UCSD-AML1 (cell line): ENCODE measurements at regions not wholly inside any gene's neighbourhood (a gene's known extent, or its start where the extent isn't known, plus 50 kb on each side); places are given as distances from the start of the nearest gene placed in this dataset.
"Not testable (repeated sequence)": the region's sequence is repeated elsewhere in the genome, so short reads cannot be mapped to it uniquely, and the experiment has no call there.

Experiments
- DNase-seq: peaks from one replicate; lab custom pipeline; 2025; ENCODE audit not compliant: unreplicated experiment; lab: John Stamatoyannopoulos, UW

DNA sequence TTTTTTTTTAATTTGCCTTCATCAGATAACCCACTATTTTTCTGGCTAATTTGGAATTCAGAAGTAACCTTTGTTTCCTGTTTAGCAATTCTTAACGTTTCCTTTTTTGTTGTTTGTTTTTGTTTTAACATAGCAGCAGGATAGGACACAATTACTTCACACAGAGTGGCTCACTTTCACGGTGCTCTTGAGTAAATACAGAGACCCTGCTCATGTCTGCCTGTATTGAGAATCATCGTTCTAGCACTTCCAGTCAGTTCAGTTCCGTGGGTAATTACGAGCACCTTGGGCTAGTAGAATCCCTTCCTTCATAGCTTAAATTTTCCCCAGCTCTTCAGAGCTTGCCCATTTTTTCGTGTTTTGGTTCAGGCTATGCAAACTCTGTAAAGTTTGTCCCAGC lies 1225.4 kb upstream of the LRRTM1 start:
- no peak for DNase-seq

GRCh38 chr2:81528852-81529480 lies 1224.4 kb upstream of the LRRTM1 start:
- no peak for DNase-seq

DNA sequence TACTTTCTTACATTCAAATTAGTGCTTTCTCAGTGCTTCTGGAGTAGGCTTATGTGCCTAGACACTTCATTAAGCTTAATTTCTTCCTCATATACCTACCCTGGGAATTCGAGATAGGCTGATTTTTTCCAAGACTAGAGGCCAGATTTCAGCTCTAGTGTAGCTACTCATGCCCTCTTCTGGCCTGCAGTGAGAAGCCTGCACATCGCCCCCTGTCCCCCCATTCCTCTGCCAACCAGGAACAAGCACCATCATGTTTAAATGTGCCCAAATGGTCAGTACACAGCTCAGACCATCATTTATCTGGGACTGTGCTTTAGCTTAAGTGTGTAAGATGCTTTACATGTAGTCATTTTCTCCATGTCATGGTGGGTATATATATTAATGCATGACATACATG lies 1218.8 kb upstream of the LRRTM1 start:
- no peak for DNase-seq

DNA sequence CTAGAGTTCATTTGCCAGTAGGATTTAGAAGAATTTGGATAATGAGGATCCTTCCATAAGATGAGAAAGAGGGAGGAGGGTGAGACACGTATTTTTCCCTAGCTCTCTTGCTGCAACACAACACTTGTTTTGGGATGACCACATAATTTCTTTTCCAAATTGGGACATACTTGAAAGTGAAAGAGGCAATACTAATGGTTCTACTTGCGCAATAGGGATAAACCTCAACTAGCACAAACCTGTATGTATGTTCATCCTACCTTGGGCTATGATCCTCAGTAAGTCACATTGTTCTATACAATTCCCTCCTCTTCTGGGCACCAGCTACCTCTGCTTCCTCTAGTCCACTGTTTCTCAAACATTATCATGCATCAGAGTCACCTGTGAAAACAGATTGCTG lies 1208.8 kb upstream of the LRRTM1 start:
- no peak for DNase-seq

DNA sequence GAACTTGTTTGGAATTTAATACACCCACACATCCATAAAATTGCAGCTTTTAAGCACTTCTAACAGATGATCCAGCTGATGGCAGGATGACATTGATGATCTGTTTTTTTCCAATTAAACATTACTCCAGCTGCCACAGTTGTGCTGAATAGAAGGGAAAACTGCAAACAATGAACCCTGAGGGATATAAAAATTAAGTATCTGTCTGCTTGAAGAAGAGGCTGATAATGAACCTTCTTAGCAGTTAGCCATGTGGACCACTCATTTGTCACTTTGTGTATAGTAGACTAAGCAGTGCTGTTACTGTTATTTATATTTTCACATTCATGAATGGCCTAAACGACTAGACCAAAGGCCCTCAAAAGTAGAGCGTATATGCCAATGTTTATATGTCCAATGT lies 1201.0 kb upstream of the LRRTM1 start:
- no peak for DNase-seq

GRCh38 chr2:81495556-81495955 lies 1191.0 kb upstream of the LRRTM1 start:
- DNase-seq: no peak

GRCh38 chr2:81483254-81483653 lies 1178.7 kb upstream of the LRRTM1 start:
- DNase-seq: no peak

DNA sequence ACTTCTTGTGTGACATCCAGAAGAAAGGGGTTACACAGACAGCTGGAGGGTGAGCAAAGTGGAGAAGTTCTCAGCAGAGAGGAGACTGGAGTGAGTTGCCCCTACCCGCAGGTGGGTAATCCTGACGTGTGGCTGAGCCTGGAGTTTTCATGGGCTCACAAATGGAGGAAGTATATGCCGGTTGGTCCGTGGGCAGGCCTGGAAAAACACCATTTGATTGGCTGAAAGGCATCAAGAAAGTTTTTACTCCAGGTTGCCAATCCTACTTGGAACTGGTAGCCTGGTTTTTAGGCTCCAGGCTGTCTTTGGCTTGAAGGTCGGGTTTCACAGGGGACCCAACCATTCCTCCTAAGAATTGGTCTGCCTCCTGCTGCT lies 1177.4 kb upstream of the LRRTM1 start:
- no peak for DNase-seq

GRCh38 chr2:81481242-81481993 lies 1176.9 kb upstream of the LRRTM1 start:
- DNase-seq: no peak

GRCh38 chr2:81467096-81467495 lies 1162.5 kb upstream of the LRRTM1 start:
- DNase-seq: no peak

DNA sequence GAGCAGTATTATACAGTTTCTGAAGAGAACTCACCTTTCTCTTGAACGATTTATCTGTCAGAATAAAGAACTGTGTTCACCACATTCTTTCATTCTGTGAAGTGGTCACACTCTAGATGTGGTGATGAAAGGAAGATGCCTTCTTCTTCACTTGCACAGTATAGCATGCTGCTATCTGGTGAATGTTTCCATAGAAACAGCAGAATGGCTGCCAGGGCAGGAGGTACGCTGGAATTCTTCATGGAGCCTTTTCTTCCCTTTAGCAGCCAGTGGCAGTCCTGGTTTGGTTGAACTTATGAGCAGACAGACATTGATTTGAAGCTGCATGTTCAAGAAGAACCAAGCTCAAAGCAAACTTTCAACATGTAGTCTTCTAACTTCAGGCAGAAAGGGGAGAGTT lies 1157.9 kb upstream of the LRRTM1 start:
- DNase-seq: no peak

- no peak for DNase-seq
Observed at GRCh38 chr2:81445176-81445575, 1140.6 kb upstream of the LRRTM1 start.

DNA sequence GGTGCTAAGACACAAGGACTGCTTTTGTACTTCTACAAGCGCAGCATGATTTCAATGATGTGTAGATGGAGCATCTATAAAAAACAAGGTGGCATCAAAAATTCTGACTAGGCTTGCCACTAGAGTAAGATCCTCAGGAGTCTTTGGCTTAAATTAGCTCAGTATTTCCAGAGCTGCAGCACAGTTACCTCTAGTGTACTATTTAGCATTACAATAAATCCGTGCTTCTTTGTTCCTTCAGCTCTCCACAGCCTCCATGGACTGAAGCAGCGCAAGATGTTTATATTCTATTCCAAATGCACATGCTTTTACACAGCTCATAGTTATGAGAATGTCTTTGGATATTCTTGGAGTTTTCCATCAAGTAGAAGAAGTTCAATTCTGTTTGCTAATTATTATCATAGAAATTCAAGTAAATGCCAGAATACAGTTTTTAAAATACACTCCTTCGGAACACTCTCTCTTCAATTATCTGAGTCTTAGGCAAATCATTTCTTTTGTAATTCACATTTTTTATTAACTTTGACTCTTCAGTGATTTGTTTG lies 1133.0 kb upstream of the LRRTM1 start:
- DNase-seq: no peak

DNA sequence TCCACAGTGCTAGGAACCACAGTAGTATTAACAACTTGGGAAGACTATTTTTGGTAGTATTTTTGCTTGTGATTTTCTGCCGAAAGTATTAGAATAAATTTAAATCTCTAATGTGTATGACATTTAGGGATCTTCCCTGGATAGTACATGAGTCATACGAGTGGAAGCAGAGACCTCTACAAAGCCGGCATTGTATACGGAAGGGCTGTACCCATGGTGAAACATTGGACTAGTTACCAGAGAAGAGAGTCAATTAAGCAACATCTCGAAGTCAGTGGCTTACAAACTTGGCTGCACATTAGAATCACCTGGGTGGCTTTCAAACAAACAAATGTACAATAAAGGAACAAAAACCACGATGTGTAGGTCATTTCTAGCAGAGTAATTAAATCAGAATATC lies 1131.7 kb upstream of the LRRTM1 start:
- DNase-seq: no peak

DNA sequence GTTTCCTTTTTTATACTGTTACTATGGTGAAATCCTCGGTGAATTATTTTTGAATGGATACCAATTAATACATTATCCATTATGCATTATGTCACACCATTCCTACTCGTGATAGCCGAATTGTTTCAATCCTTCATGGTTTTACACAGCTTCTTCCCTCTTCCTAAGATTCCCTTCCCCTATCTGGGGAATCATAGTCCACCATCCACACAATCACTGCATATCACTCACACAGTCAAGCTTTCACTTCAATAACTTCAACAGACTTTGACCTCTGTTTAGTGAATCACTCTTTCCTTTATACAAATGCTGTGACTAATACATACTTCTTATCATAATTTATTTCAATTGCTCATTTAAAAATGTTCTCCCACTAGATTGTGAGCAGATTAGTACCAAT lies 1108.1 kb upstream of the LRRTM1 start:
- DNase-seq: no peak

GRCh38 chr2:81403508-81403907 lies 1099.0 kb upstream of the LRRTM1 start:
- DNase-seq: no peak

GRCh38 chr2:81396417-81397019 lies 1092.0 kb upstream of the LRRTM1 start:
- DNase-seq: no peak

GRCh38 chr2:81395746-81396145 lies 1091.2 kb upstream of the LRRTM1 start:
- DNase-seq: no peak

GRCh38 chr2:81389203-81389602 lies 1084.7 kb upstream of the LRRTM1 start:
- DNase-seq: no peak

- DNase-seq: no peak
Observed at GRCh38 chr2:81363800-81364199, 1059.2 kb upstream of the LRRTM1 start.

DNA sequence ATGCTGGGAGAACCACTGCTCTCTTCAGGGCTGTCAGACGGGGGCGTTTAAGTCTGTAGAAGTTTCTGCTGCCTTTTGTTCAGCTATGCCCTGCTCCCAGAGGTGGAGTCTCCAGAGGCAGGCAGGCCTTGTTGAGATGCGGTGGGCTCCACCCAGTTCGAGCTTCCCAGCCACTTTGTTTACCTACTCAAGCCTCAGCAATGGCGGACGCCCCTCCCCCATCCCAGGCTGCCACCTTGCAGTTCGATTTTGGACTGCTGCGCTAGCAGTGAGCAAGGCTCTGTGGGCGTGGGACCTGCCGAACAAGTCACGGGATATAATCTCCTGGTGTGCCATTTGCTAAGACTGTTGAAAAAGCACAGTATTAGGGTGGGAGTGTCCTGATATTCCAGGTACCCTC lies 1057.9 kb upstream of the LRRTM1 start:
- not testable (repeated sequence) for DNase-seq

DNA sequence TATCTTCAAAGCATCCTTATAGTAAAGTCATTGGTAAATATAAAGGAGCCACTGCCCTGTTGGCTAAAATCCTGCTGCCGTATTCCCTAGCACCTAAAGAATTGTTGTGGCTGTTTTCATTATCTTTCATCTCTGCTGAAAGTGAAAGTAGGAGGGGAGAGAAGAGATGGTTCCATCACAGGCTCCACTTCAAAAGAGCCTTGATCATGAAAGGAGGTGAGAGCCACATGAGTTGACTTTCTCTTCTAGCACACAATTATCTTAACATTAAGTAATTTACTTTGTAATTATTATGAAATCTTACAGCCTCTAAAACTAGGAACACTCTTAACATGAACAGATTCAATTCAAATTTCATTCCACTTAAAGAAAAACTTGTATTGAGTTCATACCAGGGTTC lies 1050.9 kb upstream of the LRRTM1 start:
- DNase-seq: no peak
